Suprapubic skin (tissue), 4 donors: ENCODE measurements at regions not wholly inside any gene's neighbourhood (a gene's known extent, or its start where the extent isn't known, plus 50 kb on each side); places are given as distances from the start of the nearest gene placed in this dataset.

Experiments used
- CTCF ChIP-seq, 2 donors: fragments of 200-600 bp in 1 of 2; fragments of 450-650 bp in 1 of 2; sonication (generic) in 1 of 2; IDR thresholded peaks; one replicate each; pipeline ENCODE4 v1.5.1; 2016 to 2019; ENCODE audit warnings: antibody characterized with exemption in 2 of 2, mild to moderate bottlenecking in 1 of 2, moderate library complexity in 1 of 2
- EP300 ChIP-seq: sonication (generic); formaldehyde crosslinking; IDR thresholded peaks from one replicate; pipeline ENCODE4 v1.6.1; 2017; ENCODE audit warnings: antibody characterized with exemption
- POLR2A ChIP-seq, 2 donors: fragments of 450-650 bp; IDR thresholded peaks; one replicate each; pipeline ENCODE4 v1.6.1; 2017; ENCODE audit warnings: antibody characterized with exemption in 2 of 2, mild to moderate bottlenecking in 2 of 2, moderate library complexity in 2 of 2
- POLR2AphosphoS5 ChIP-seq, 3 donors: sonication (generic); formaldehyde crosslinking; IDR thresholded peaks; one replicate each; pipeline ENCODE4 v1.6.1; 2017; ENCODE audit warnings: antibody characterized with exemption in 3 of 3

- TF ChIP-seq EP300, result no peak
- no peak for TF ChIP-seq CTCF (IDR thresholded peaks at IDR 0.05)
- no peak for TF ChIP-seq POLR2AphosphoS5 (IDR thresholded peaks at IDR 0.05)
- TF ChIP-seq POLR2A (IDR thresholded peaks at IDR 0.05), result no peak
These were observed 340.7 kb upstream of the HTR2A start for GRCh38 chr13:47237571-47237970.
